ENCODE measurements at regions not wholly inside any gene's neighbourhood (a gene's known extent, or its start where the extent isn't known, plus 50 kb on each side); places are given as distances from the start of the nearest gene placed in this dataset.

DNA sequence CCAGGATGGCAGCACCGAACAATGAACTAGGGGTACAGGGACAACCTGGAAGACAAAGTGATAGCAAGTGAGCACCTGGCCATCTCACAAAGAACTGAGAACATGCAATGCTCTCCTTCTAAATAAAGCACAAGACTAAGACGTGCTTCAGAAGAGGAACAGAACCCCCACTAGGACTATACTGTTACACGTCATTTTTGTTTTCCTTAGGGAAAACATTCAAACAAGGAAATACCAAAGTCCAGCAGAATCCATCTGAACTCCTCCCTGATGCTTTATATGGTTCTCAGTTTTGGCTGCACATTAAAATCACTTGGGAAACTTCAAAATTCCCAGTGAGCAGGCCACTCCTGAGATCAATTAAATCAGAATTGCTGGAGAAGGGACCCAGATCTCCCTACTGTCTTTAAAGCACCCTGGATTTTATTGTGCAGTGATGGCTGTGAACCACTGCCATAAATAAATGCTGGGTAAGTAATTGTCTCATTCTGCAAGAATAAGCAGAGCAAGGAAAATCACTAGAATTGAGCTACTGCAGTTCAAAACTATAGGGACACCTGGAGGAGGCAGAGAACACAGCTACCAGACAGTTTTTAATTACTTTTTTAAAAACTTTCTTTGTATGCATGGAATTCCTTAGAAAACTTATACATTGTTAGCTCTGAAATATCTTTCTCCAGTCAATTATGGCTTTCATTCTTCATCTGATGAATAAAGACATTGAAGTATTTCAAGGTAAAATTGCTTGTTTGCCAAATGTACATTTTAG lies 866.5 kb upstream of the GHITM start:
- DNase-seq (ENCODE audit: low read depth) = no peak
- TF ChIP-seq, protein P1, sequence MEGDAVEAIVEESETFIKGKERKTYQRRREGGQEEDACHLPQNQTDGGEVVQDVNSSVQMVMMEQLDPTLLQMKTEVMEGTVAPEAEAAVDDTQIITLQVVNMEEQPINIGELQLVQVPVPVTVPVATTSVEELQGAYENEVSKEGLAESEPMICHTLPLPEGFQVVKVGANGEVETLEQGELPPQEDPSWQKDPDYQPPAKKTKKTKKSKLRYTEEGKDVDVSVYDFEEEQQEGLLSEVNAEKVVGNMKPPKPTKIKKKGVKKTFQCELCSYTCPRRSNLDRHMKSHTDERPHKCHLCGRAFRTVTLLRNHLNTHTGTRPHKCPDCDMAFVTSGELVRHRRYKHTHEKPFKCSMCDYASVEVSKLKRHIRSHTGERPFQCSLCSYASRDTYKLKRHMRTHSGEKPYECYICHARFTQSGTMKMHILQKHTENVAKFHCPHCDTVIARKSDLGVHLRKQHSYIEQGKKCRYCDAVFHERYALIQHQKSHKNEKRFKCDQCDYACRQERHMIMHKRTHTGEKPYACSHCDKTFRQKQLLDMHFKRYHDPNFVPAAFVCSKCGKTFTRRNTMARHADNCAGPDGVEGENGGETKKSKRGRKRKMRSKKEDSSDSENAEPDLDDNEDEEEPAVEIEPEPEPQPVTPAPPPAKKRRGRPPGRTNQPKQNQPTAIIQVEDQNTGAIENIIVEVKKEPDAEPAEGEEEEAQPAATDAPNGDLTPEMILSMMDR (IDR thresholded peaks at IDR 0.05; ENCODE audit: insufficient read depth, low read length, poor library complexity, severe bottlenecking) = peak; percentile 19
- no peak overlapping the region for H3K4me3 ChIP-seq (ENCODE audit: low read depth, low read length)
- no peaks in the 10 kb centered on the region for H3K36me3 ChIP-seq (ENCODE audit: control insufficient read depth, insufficient read depth, low read length)
- no peaks in the 10 kb centered on the region for H3K27me3 ChIP-seq (ENCODE audit: control insufficient read depth, insufficient read depth, low read length)

DNA sequence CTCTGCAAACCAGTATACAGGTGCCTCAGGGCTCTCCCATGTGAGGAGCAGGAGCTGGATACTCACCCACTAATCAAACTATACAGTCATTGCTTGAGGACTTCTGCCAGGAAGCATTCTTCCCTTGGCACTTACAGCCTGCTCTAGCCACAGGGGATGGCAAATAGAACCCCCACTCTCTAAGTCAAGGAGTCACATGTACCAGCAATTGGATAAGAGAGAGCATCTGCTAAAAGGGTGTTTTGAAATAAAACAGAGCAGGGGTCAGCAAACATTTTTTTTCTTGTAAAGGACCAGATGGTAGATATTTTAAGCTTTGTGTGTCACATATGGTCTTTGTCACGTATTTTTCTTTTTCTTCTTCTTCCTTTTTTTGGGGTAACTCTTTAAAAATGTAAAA lies 865.2 kb upstream of the GHITM start:
- TF ChIP-seq, protein P1 (IDR thresholded peaks at IDR 0.05; ENCODE audit: insufficient read depth, low read length, poor library complexity, severe bottlenecking) = no peak
- Histone ChIP-seq H3K4me3 (ENCODE audit: low read depth, low read length) (no peak overlapping the region), H3K36me3 (ENCODE audit: control insufficient read depth, insufficient read depth, low read length) (no peaks in the 10 kb centered on the region), H3K27me3 (ENCODE audit: control insufficient read depth, insufficient read depth, low read length) (no peaks in the 10 kb centered on the region)
- DNase-seq (ENCODE audit: low read depth) = no peak

DNA sequence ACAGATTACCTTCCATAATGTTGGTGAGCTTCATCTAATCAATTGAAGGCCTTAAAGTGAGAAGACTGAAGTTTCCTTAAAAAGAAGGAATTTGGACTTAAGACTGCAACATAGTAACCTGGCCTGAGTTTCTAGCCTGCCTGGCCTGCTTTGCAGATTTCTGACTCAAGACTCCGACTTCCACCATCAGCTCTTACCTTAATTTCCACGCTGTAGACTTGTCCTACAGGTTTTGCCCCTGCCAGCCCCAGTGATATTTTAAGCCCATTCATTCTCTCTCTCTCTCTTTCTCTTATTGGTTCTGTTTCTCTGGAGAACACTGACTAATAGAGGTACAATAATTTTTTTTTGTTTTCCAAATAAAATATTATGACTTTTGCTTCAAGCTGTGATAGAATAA lies 862.3 kb upstream of the GHITM start:
- Histone ChIP-seq H3K27me3 (ENCODE audit: control insufficient read depth, insufficient read depth, low read length) (no peaks in the 10 kb centered on the region), H3K4me3 (ENCODE audit: low read depth, low read length) (no peak overlapping the region), H3K36me3 (ENCODE audit: control insufficient read depth, insufficient read depth, low read length) (no peaks in the 10 kb centered on the region)
- DNase-seq (ENCODE audit: low read depth) = no peak
- TF ChIP-seq, protein P1 (IDR thresholded peaks at IDR 0.05; ENCODE audit: insufficient read depth, low read length, poor library complexity, severe bottlenecking) = no peak

DNA sequence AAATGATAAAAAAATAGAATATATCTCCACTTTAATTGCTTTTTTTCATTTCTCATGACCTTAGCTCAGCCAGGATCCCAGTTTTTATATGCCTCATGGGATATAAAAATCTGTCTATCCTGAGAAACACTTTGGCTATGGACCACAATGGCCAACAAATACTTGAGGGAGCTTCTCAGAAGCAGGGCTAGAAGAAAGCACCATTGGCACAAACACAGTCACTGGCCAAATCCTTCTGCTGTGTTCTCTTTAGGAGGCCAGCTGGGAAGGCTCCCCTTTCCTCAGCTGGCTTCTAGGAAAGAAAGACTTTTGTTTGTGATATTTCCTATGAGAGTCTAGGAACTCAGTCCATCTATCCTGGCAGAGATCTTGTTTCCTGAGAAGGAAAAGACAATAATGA lies 856.2 kb upstream of the GHITM start:
- no peaks in the 10 kb centered on the region for H3K27me3 ChIP-seq (ENCODE audit: control insufficient read depth, insufficient read depth, low read length)
- DNase-seq (ENCODE audit: low read depth) = no peak
- no peaks in the 10 kb centered on the region for H3K36me3 ChIP-seq (ENCODE audit: control insufficient read depth, insufficient read depth, low read length)
- no peak overlapping the region for H3K4me3 ChIP-seq (ENCODE audit: low read depth, low read length)
- TF ChIP-seq, protein P1 (IDR thresholded peaks at IDR 0.05; ENCODE audit: insufficient read depth, low read length, poor library complexity, severe bottlenecking) = no peak

DNA sequence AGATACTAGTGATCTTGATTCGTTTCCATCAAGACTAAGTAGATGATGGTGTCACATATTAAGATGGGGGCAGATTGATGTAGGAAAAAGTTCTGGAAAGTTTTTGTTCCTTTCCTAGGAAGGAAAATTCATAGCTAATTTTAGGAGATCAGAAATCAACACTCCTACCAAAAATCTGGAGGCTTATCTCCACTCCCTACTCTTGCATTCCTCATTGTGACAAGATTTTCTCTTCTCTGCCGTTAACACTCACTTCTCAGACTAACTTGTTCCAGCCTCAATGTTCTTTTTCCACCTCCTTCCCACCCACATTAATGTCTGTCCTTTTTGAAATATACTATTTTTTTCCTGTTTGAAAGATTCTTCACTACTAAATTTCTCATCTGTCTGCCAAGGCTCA lies 851.9 kb upstream of the GHITM start:
- TF ChIP-seq, protein P1 (IDR thresholded peaks at IDR 0.05; ENCODE audit: insufficient read depth, low read length, poor library complexity, severe bottlenecking) = no peak
- DNase-seq (ENCODE audit: low read depth) = no peak
- H3K4me3 ChIP-seq (ENCODE audit: low read depth, low read length) = no peak overlapping the region
- H3K36me3 ChIP-seq (ENCODE audit: control insufficient read depth, insufficient read depth, low read length) = no peaks in the 10 kb centered on the region
- H3K27me3 ChIP-seq (ENCODE audit: control insufficient read depth, insufficient read depth, low read length) = no peaks in the 10 kb centered on the region

DNA sequence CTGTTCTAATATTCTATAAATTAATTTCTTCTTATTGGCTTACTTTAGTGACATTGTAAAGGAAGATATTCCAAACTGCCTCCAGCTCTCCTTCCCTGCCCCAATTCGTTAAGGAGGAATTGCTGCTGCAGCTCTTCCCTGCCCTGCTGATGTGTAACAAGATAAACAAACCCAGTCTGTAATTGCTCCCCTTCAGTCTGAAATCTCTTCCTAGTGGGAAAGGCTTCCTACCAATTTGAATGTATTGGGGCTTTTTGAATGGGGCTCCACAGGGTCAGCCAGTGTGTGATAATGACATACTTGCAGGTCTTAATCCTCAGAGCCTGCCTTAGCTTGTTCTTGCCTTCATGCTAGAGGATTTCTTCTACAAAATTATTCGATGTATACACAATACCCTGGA lies 849.9 kb upstream of the GHITM start:
- no peaks in the 10 kb centered on the region for H3K36me3 ChIP-seq (ENCODE audit: control insufficient read depth, insufficient read depth, low read length)
- H3K4me3 ChIP-seq (ENCODE audit: low read depth, low read length) = no peak overlapping the region
- no peaks in the 10 kb centered on the region for H3K27me3 ChIP-seq (ENCODE audit: control insufficient read depth, insufficient read depth, low read length)
- DNase-seq (ENCODE audit: low read depth) = no peak
- TF ChIP-seq, protein P1 (IDR thresholded peaks at IDR 0.05; ENCODE audit: insufficient read depth, low read length, poor library complexity, severe bottlenecking) = no peak

Measured in kidney epithelial cell (primary cell).